ENCODE measurements at regions not wholly inside any gene's neighbourhood (a gene's known extent, or its start where the extent isn't known, plus 50 kb on each side); places are given as distances from the start of the nearest gene placed in this dataset.
A peak's percentile ranks its signal among the peaks of the same experiment; 100 is the strongest.

- ATAC-seq (replicated peaks in 1 of 4) (no peak), DNase-seq (no peak)
- no peaks in the 10 kb centered on the region for H3K36me3 Mint-ChIP-seq
- peaks cover 0 to 10% (median 9%) of the 10 kb centered on the region in 3 donors for H3K9me3 Mint-ChIP-seq
- ChIA-PET CTCF (no interaction called here), POLR2A (interaction anchor here in 1 of 2 donors (0.6 kb wide), 1 partner anchor 1544 kb away, joined by 5 read pairs; no protein-coding TSS in a partner anchor)
- no peaks in the 10 kb centered on the region for H3K27me3 Mint-ChIP-seq
- Histone ChIP-seq H3K27ac (ENCODE audit: low read length) (no peak overlapping the region), H3K4me1 (ENCODE audit: control insufficient read depth in 1 of 2, extremely low read depth in 1 of 2, insufficient read depth in 2 of 2, low read length in 2 of 2) (no peaks in the 10 kb centered on the region), H3K36me3 (ENCODE audit: control insufficient read depth in 2 of 2, extremely low read depth in 1 of 2, insufficient read depth in 1 of 2, low read length in 1 of 2) (no peaks in the 10 kb centered on the region), H3K4me3 (ENCODE audit: control insufficient read depth in 1 of 2, extremely low read depth in 1 of 2, low read length in 1 of 2) (no peak overlapping the region), H3K9me3 (no peaks in the 10 kb centered on the region), H3K27me3 (replicated peaks in 1 of 2; ENCODE audit: control insufficient read depth in 2 of 2, extremely low read depth in 1 of 2, insufficient read depth in 2 of 2, low read length in 1 of 2) (no peaks in the 10 kb centered on the region)
- peaks cover 14 to 43% (median 41%) of the 10 kb centered on the region in 3 donors for H3K4me1 Mint-ChIP-seq
- no peak overlapping the region for H3K4me3 Mint-ChIP-seq
- no CpG with 5 or more reads among the region's 2 CpGs for WGBS (ENCODE audit: insufficient coverage)
- peak overlapping the region in 1 of 2 donors; percentile 69 for H3K27ac Mint-ChIP-seq
Observed at GRCh38 chr3:106228271-106228670, 359.5 kb upstream of the CBLB start.

DNA sequence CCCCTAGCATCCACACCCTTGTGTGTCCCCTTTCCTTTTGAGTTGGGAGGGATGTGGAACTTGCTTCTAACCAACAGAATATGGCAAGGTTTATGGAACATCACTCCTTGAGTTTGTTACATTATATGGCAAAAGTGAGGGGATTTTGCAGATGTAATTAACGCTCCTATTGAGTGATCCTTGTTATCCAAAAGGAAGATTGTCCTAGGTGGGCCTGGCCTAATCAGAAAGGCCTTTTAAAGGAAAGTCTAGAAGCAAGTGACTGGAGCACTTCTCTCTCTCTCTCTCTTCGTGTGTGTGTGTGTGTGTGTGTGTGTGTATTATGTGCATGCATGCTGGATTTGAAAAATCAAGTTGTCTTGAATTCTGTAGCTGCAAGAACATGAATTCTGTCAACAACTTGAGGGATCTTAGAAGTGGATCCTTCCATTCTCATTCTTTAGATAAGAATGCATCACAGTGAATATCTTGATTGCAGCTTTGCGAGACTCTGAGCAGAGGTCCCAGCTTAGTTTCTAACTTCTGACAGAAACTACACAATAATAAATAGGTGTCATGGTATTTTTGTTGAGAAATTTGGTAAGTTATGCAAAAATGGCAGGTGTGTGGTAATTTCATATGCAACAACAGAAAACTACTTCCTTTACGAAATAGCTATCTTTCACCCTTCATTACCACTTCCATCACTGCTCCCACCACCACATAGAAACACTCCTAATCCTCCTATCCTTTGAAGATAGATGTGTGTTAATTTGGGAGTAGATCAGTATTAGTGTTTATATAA lies 360.9 kb upstream of the CBLB start:
- Histone ChIP-seq H3K36me3 (ENCODE audit: control insufficient read depth in 2 of 2, extremely low read depth in 1 of 2, insufficient read depth in 1 of 2, low read length in 1 of 2) (no peaks in the 10 kb centered on the region), H3K27ac (ENCODE audit: low read length) (no peak overlapping the region), H3K9me3 (no peaks in the 10 kb centered on the region), H3K4me1 (ENCODE audit: control insufficient read depth in 1 of 2, extremely low read depth in 1 of 2, insufficient read depth in 2 of 2, low read length in 2 of 2) (no peaks in the 10 kb centered on the region), H3K4me3 (ENCODE audit: control insufficient read depth in 1 of 2, extremely low read depth in 1 of 2, low read length in 1 of 2) (no peak overlapping the region), H3K27me3 (replicated peaks in 1 of 2; ENCODE audit: control insufficient read depth in 2 of 2, extremely low read depth in 1 of 2, insufficient read depth in 2 of 2, low read length in 1 of 2) (no peaks in the 10 kb centered on the region)
- Mint-ChIP-seq H3K4me3 (no peak overlapping the region), H3K36me3 (no peaks in the 10 kb centered on the region), H3K4me1 (peaks cover 14 to 44% (median 43%) of the 10 kb centered on the region in 3 donors), H3K27ac (no peak overlapping the region), H3K9me3 (peaks cover 0 to 6% (median 6%) of the 10 kb centered on the region in 3 donors), H3K27me3 (no peaks in the 10 kb centered on the region)
- 100% methylated on average over 1 of the region's 4 CpGs for WGBS (ENCODE audit: insufficient coverage)
- ChIA-PET CTCF (no interaction called here), POLR2A (no interaction called here)
- no peak for DNase-seq
- ATAC-seq (replicated peaks in 1 of 4), result no peak

- H3K27me3 Mint-ChIP-seq, result no peaks in the 10 kb centered on the region
- peak overlapping the region in 2 of 3 donors; percentile 26 to 52 for H3K4me3 Mint-ChIP-seq
- no peak overlapping the region for H3K27ac ChIP-seq (ENCODE audit: low read length)
- ChIA-PET POLR2A (interaction anchor here in 1 of 2 donors (0.6 kb wide), 2 partner anchors 463 to 742 kb away, joined by 3 to 4 read pairs; no protein-coding TSS in a partner anchor), CTCF (no interaction called here)
- H3K36me3 Mint-ChIP-seq, result no peaks in the 10 kb centered on the region
- peaks cover 14 to 44% (median 43%) of the 10 kb centered on the region in 3 donors for H3K4me1 Mint-ChIP-seq
- no peaks in the 10 kb centered on the region for H3K9me3 ChIP-seq
- H3K4me1 ChIP-seq (ENCODE audit: control insufficient read depth in 1 of 2, extremely low read depth in 1 of 2, insufficient read depth in 2 of 2, low read length in 2 of 2), result no peaks in the 10 kb centered on the region
- peak overlapping the region in 1 of 2 donors; percentile 87 for H3K27ac Mint-ChIP-seq
- no peaks in the 10 kb centered on the region for H3K27me3 ChIP-seq (replicated peaks in 1 of 2; ENCODE audit: control insufficient read depth in 2 of 2, extremely low read depth in 1 of 2, insufficient read depth in 2 of 2, low read length in 1 of 2)
- DNase-seq, result no peak
- no peaks in the 10 kb centered on the region for H3K36me3 ChIP-seq (ENCODE audit: control insufficient read depth in 2 of 2, extremely low read depth in 1 of 2, insufficient read depth in 1 of 2, low read length in 1 of 2)
- H3K4me3 ChIP-seq (ENCODE audit: control insufficient read depth in 1 of 2, extremely low read depth in 1 of 2, low read length in 1 of 2), result no peak overlapping the region
- no CpG with 5 or more reads among the region's 1 CpG for WGBS (ENCODE audit: insufficient coverage)
- no peak for ATAC-seq (replicated peaks in 1 of 4)
- peaks cover 0 to 6% (median 6%) of the 10 kb centered on the region in 3 donors for H3K9me3 Mint-ChIP-seq
Observed at GRCh38 chr3:106231086-106231485, 362.3 kb upstream of the CBLB start.

GRCh38 chr3:106232956-106233355 lies 364.1 kb upstream of the CBLB start:
- DNase-seq (no peak), ATAC-seq (replicated peaks in 1 of 4) (no peak)
- Mint-ChIP-seq H3K27ac (no peak overlapping the region), H3K9me3 (peaks cover 0 to 6% (median 4%) of the 10 kb centered on the region in 3 donors), H3K4me3 (no peak overlapping the region), H3K4me1 (peaks cover 14 to 43% (median 37%) of the 10 kb centered on the region in 3 donors), H3K27me3 (no peaks in the 10 kb centered on the region), H3K36me3 (no peaks in the 10 kb centered on the region)
- no peaks in the 10 kb centered on the region for H3K4me1 ChIP-seq (ENCODE audit: control insufficient read depth in 1 of 2, extremely low read depth in 1 of 2, insufficient read depth in 2 of 2, low read length in 2 of 2)
- POLR2A ChIA-PET, result no interaction called here
- H3K4me3 ChIP-seq (ENCODE audit: control insufficient read depth in 1 of 2, extremely low read depth in 1 of 2, low read length in 1 of 2), result no peak overlapping the region
- no peaks in the 10 kb centered on the region for H3K27me3 ChIP-seq (replicated peaks in 1 of 2; ENCODE audit: control insufficient read depth in 2 of 2, extremely low read depth in 1 of 2, insufficient read depth in 2 of 2, low read length in 1 of 2)
- CTCF ChIA-PET, result no interaction called here
- no peaks in the 10 kb centered on the region for H3K9me3 ChIP-seq
- H3K36me3 ChIP-seq (ENCODE audit: control insufficient read depth in 2 of 2, extremely low read depth in 1 of 2, insufficient read depth in 1 of 2, low read length in 1 of 2), result no peaks in the 10 kb centered on the region
- H3K27ac ChIP-seq (ENCODE audit: low read length), result no peak overlapping the region

GRCh38 chr3:106239195-106239697 lies 370.4 kb upstream of the CBLB start:
- ATAC-seq (replicated peaks in 1 of 4) (no peak), DNase-seq (no peak)
- Mint-ChIP-seq H3K27me3 (no peaks in the 10 kb centered on the region), H3K4me1 (no peaks in the 10 kb centered on the region), H3K36me3 (no peaks in the 10 kb centered on the region), H3K4me3 (no peak overlapping the region), H3K9me3 (peaks cover 0 to 4% (median 0%) of the 10 kb centered on the region in 3 donors), H3K27ac (no peak overlapping the region)
- Histone ChIP-seq H3K9me3 (no peaks in the 10 kb centered on the region), H3K27me3 (replicated peaks in 1 of 2; ENCODE audit: control insufficient read depth in 2 of 2, extremely low read depth in 1 of 2, insufficient read depth in 2 of 2, low read length in 1 of 2) (no peaks in the 10 kb centered on the region), H3K4me3 (ENCODE audit: control insufficient read depth in 1 of 2, extremely low read depth in 1 of 2, low read length in 1 of 2) (no peak overlapping the region), H3K4me1 (ENCODE audit: control insufficient read depth in 1 of 2, extremely low read depth in 1 of 2, insufficient read depth in 2 of 2, low read length in 2 of 2) (no peaks in the 10 kb centered on the region), H3K27ac (ENCODE audit: low read length) (no peak overlapping the region), H3K36me3 (ENCODE audit: control insufficient read depth in 2 of 2, extremely low read depth in 1 of 2, insufficient read depth in 1 of 2, low read length in 1 of 2) (no peaks in the 10 kb centered on the region)
- no CpG with 5 or more reads among the region's 2 CpGs for WGBS (ENCODE audit: insufficient coverage)
- CTCF ChIA-PET, result no interaction called here
- POLR2A ChIA-PET, result no interaction called here

DNA sequence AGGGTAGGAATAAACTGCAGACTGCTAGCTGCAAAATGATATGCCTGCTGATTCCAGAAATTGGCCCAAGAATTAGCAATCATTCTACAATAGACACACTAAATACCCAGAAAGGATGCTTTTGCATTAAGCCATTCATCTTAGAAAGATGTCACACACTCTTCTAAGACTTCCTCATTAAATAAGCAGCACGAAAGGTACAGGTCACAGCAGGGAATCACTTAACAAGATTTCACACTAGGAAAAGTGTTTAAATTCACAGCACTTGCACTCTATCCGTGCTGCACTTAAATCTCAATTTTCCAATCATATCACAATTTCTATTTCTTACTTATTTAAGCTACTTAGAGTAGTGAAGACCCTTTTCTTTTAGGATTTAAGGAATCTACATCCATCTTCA lies 372.8 kb upstream of the CBLB start:
- H3K4me1 ChIP-seq (ENCODE audit: control insufficient read depth in 1 of 2, extremely low read depth in 1 of 2, insufficient read depth in 2 of 2, low read length in 2 of 2), result no peaks in the 10 kb centered on the region
- 100% methylated on average over 1 of the region's 2 CpGs for WGBS (ENCODE audit: insufficient coverage)
- Mint-ChIP-seq H3K36me3 (no peaks in the 10 kb centered on the region), H3K9me3 (peaks cover 0 to 4% (median 0%) of the 10 kb centered on the region in 3 donors), H3K4me1 (no peaks in the 10 kb centered on the region), H3K27me3 (no peaks in the 10 kb centered on the region), H3K4me3 (no peak overlapping the region), H3K27ac (no peak overlapping the region)
- no peak for ATAC-seq (replicated peaks in 1 of 4)
- H3K27me3 ChIP-seq (replicated peaks in 1 of 2; ENCODE audit: control insufficient read depth in 2 of 2, extremely low read depth in 1 of 2, insufficient read depth in 2 of 2, low read length in 1 of 2), result no peaks in the 10 kb centered on the region
- ChIA-PET POLR2A (no interaction called here), CTCF (no interaction called here)
- H3K4me3 ChIP-seq (ENCODE audit: control insufficient read depth in 1 of 2, extremely low read depth in 1 of 2, low read length in 1 of 2), result no peak overlapping the region
- DNase-seq, result no peak
- H3K36me3 ChIP-seq (ENCODE audit: control insufficient read depth in 2 of 2, extremely low read depth in 1 of 2, insufficient read depth in 1 of 2, low read length in 1 of 2), result no peaks in the 10 kb centered on the region
- no peak overlapping the region for H3K27ac ChIP-seq (ENCODE audit: low read length)
- no peaks in the 10 kb centered on the region for H3K9me3 ChIP-seq
